GM23338 (cell line): ENCODE measurements at regions not wholly inside any gene's neighbourhood (a gene's known extent, or its start where the extent isn't known, plus 50 kb on each side); places are given as distances from the start of the nearest gene placed in this dataset.

Source experiments
- CREB1 ChIP-seq: fragments of 250-450 bp; sonication (Bioruptor Pico); IDR thresholded peaks from 2 replicates; pipeline ENCODE4 v1.5.0; 2020; ENCODE audit warnings: low read depth, mild to moderate bottlenecking, moderate library complexity
- EZH2 ChIP-seq: fragments of 200-600 bp; sonication (generic); IDR thresholded peaks from one replicate; pipeline ENCODE4 v1.8.0; 2017; ENCODE audit warnings: antibody characterized with exemption, mild to moderate bottlenecking, low read depth; ENCODE audit not compliant: unreplicated experiment
- EZH2phosphoT487 ChIP-seq: fragments of 200-600 bp; sonication (generic); IDR thresholded peaks from one replicate; pipeline ENCODE4 v1.8.1; 2018; ENCODE audit warnings: antibody characterized with exemption; ENCODE audit not compliant: unreplicated experiment
- JUNB ChIP-seq: IDR thresholded peaks from one replicate; pipeline ENCODE4 v1.6.1; 2016; ENCODE audit warnings: antibody characterized with exemption; ENCODE audit not compliant: unreplicated experiment
- NANOG ChIP-seq: IDR thresholded peaks from 2 replicates; pipeline ENCODE4 v1.6.1; 2016; ENCODE audit warnings: antibody characterized with exemption, borderline replicate concordance
- POLR2AphosphoS5 ChIP-seq: IDR thresholded peaks from 2 replicates; pipeline ENCODE4 v1.6.1; 2016; ENCODE audit warnings: antibody characterized with exemption, low read depth
- STAT1 ChIP-seq: IDR thresholded peaks from one replicate; pipeline ENCODE4 v1.6.1; 2016; ENCODE audit warnings: antibody characterized with exemption; ENCODE audit not compliant: unreplicated experiment
- ZNF331 ChIP-seq: fragments of 250-450 bp; sonication (Bioruptor Pico); IDR thresholded peaks from 2 replicates; pipeline ENCODE4 v1.5.0; 2020; ENCODE audit warnings: low read depth, mild to moderate bottlenecking, moderate library complexity
- TF ChIP-seq, protein P1 (sequence below), 2 experiments: fragments of 200-600 bp in 1 of 2; sonication (generic) in 1 of 2; conservative IDR thresholded peaks; 2 replicates each; pipeline versions ENCODE4 v1.5.1 to v1.6.1; 2016 to 2017; ENCODE audit warnings: antibody characterized with exemption in 2 of 2, low read depth in 2 of 2, mild to moderate bottlenecking in 2 of 2, moderate library complexity in 1 of 2
- TF ChIP-seq, protein P2 (sequence below): IDR thresholded peaks from one replicate; pipeline ENCODE4 v1.6.1; 2018; ENCODE audit warnings: antibody characterized with exemption; ENCODE audit not compliant: unreplicated experiment
- TF ChIP-seq, protein P3 (sequence below): fragments of 250-450 bp; sonication (Bioruptor Pico); IDR thresholded peaks from 2 replicates; pipeline ENCODE4 v1.5.0; 2020; ENCODE audit warnings: mild to moderate bottlenecking, moderate library complexity

DNA sequence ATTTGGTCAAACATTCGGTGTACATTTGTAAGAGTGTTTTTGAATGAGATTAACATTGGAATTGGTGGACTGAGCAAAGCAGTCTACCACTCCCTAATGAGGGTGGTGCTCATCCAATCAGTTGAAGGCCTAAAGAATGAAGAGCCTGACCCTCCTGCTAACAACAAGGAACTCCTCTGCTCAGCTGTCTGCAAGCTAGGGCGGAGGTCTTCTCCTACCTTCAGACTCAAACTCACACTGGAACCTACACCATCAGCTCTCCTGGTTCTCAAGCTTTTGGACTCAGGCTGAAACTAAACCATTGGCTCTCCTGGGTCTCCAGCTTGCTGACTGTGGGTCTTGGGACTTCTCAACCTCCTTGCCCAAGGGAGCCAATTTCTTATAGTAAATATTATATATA is 55.5 kb upstream of the NPAS2 start:
- TF ChIP-seq, protein P1, sequence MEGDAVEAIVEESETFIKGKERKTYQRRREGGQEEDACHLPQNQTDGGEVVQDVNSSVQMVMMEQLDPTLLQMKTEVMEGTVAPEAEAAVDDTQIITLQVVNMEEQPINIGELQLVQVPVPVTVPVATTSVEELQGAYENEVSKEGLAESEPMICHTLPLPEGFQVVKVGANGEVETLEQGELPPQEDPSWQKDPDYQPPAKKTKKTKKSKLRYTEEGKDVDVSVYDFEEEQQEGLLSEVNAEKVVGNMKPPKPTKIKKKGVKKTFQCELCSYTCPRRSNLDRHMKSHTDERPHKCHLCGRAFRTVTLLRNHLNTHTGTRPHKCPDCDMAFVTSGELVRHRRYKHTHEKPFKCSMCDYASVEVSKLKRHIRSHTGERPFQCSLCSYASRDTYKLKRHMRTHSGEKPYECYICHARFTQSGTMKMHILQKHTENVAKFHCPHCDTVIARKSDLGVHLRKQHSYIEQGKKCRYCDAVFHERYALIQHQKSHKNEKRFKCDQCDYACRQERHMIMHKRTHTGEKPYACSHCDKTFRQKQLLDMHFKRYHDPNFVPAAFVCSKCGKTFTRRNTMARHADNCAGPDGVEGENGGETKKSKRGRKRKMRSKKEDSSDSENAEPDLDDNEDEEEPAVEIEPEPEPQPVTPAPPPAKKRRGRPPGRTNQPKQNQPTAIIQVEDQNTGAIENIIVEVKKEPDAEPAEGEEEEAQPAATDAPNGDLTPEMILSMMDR (conservative IDR thresholded peaks at IDR 0.05; ENCODE audit: low read depth in 2 of 2): no peak
- no peak for TF ChIP-seq JUNB
- TF ChIP-seq EZH2phosphoT487: no peak
- no peak for TF ChIP-seq EZH2
- TF ChIP-seq POLR2AphosphoS5: no peak
- no peak for TF ChIP-seq CREB1
- TF ChIP-seq, protein P2, sequence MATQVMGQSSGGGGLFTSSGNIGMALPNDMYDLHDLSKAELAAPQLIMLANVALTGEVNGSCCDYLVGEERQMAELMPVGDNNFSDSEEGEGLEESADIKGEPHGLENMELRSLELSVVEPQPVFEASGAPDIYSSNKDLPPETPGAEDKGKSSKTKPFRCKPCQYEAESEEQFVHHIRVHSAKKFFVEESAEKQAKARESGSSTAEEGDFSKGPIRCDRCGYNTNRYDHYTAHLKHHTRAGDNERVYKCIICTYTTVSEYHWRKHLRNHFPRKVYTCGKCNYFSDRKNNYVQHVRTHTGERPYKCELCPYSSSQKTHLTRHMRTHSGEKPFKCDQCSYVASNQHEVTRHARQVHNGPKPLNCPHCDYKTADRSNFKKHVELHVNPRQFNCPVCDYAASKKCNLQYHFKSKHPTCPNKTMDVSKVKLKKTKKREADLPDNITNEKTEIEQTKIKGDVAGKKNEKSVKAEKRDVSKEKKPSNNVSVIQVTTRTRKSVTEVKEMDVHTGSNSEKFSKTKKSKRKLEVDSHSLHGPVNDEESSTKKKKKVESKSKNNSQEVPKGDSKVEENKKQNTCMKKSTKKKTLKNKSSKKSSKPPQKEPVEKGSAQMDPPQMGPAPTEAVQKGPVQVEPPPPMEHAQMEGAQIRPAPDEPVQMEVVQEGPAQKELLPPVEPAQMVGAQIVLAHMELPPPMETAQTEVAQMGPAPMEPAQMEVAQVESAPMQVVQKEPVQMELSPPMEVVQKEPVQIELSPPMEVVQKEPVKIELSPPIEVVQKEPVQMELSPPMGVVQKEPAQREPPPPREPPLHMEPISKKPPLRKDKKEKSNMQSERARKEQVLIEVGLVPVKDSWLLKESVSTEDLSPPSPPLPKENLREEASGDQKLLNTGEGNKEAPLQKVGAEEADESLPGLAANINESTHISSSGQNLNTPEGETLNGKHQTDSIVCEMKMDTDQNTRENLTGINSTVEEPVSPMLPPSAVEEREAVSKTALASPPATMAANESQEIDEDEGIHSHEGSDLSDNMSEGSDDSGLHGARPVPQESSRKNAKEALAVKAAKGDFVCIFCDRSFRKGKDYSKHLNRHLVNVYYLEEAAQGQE: no peak
- TF ChIP-seq STAT1: no peak
- TF ChIP-seq ZNF331 (CRISPR knock-in tag): no peak
- TF ChIP-seq NANOG: no peak
- TF ChIP-seq, protein P3, sequence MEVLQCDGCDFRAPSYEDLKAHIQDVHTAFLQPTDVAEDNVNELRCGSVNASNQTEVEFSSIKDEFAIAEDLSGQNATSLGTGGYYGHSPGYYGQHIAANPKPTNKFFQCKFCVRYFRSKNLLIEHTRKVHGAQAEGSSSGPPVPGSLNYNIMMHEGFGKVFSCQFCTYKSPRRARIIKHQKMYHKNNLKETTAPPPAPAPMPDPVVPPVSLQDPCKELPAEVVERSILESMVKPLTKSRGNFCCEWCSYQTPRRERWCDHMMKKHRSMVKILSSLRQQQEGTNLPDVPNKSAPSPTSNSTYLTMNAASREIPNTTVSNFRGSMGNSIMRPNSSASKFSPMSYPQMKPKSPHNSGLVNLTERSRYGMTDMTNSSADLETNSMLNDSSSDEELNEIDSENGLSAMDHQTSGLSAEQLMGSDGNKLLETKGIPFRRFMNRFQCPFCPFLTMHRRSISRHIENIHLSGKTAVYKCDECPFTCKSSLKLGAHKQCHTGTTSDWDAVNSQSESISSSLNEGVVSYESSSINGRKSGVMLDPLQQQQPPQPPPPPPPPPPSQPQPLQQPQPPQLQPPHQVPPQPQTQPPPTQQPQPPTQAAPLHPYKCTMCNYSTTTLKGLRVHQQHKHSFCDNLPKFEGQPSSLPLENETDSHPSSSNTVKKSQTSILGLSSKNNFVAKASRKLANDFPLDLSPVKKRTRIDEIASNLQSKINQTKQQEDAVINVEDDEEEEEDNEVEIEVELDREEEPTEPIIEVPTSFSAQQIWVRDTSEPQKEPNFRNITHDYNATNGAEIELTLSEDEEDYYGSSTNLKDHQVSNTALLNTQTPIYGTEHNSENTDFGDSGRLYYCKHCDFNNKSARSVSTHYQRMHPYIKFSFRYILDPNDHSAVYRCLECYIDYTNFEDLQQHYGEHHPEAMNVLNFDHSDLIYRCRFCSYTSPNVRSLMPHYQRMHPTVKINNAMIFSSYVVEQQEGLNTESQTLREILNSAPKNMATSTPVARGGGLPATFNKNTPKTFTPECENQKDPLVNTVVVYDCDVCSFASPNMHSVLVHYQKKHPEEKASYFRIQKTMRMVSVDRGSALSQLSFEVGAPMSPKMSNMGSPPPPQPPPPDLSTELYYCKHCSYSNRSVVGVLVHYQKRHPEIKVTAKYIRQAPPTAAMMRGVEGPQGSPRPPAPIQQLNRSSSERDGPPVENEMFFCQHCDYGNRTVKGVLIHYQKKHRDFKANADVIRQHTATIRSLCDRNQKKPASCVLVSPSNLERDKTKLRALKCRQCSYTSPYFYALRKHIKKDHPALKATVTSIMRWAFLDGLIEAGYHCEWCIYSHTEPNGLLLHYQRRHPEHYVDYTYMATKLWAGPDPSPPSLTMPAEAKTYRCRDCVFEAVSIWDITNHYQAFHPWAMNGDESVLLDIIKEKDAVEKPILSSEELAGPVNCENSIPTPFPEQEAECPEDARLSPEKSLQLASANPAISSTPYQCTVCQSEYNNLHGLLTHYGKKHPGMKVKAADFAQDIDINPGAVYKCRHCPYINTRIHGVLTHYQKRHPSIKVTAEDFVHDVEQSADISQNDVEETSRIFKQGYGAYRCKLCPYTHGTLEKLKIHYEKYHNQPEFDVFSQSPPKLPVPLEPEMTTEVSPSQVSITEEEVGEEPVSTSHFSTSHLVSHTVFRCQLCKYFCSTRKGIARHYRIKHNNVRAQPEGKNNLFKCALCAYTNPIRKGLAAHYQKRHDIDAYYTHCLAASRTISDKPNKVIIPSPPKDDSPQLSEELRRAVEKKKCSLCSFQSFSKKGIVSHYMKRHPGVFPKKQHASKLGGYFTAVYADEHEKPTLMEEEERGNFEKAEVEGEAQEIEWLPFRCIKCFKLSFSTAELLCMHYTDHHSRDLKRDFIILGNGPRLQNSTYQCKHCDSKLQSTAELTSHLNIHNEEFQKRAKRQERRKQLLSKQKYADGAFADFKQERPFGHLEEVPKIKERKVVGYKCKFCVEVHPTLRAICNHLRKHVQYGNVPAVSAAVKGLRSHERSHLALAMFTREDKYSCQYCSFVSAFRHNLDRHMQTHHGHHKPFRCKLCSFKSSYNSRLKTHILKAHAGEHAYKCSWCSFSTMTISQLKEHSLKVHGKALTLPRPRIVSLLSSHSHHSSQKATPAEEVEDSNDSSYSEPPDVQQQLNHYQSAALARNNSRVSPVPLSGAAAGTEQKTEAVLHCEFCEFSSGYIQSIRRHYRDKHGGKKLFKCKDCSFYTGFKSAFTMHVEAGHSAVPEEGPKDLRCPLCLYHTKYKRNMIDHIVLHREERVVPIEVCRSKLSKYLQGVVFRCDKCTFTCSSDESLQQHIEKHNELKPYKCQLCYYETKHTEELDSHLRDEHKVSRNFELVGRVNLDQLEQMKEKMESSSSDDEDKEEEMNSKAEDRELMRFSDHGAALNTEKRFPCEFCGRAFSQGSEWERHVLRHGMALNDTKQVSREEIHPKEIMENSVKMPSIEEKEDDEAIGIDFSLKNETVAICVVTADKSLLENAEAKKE (CRISPR knock-in tag): no peak
